A673 (cell line): ENCODE measurements at regions not wholly inside any gene's neighbourhood (a gene's known extent, or its start where the extent isn't known, plus 50 kb on each side); places are given as distances from the start of the nearest gene placed in this dataset.
A peak's percentile ranks its signal among the peaks of the same experiment; 100 is the strongest.

Experiments
- BruUV-seq: library from RNA; stranded (reverse); fragments of 400-500 nt; replicated peaks from 2 replicates; lab custom pipeline; 2021; lab: Mats Ljungman, UMichigan
- CTCF ChIA-PET: fragments of 300-600 bp; sonication (Branson Sonifier 250); formaldehyde crosslinking; loops from one replicate; lab custom pipeline; 2022; ENCODE audit warnings: antibody characterized with exemption; lab: Charles Lee
- POLR2A ChIA-PET: fragments of 300-600 bp; sonication (Branson Sonifier 250); formaldehyde crosslinking; loops from one replicate; lab custom pipeline; 2022; ENCODE audit warnings: antibody characterized with exemption; ENCODE audit not compliant: low non-redundant PET; lab: Charles Lee
- DNase-seq: peaks from one replicate; pipeline ENCODE4 v3.0.0-alpha.2; 2015; ENCODE audit warnings: low spot score
- H3K27ac ChIP-seq: fragments of 200-600 bp; sonication (generic); 2 replicates; pipeline ENCODE4 v1.5.1; 2016; ENCODE audit warnings: mixed run types, low read depth, mild to moderate bottlenecking, mixed read lengths, antibody characterized with exemption, low read length; ENCODE audit not compliant: poor library complexity, severe bottlenecking
- H3K27me3 ChIP-seq: fragments of 200-600 bp; sonication (generic); replicated peaks from 2 replicates; pipeline ENCODE4 v1.6.1; 2017; ENCODE audit warnings: mixed run types, low read depth, mild to moderate bottlenecking, mixed read lengths, antibody characterized with exemption, low read length; ENCODE audit not compliant: insufficient read depth, poor library complexity
- H3K36me3 ChIP-seq: fragments of 200-600 bp; sonication (generic); 2 replicates; pipeline ENCODE4 v1.6.1; 2016; ENCODE audit warnings: mixed run types, mild to moderate bottlenecking, mixed read lengths, antibody characterized with exemption, low read length; ENCODE audit not compliant: insufficient read depth, poor library complexity, severe bottlenecking
- H3K4me1 ChIP-seq: fragments of 200-600 bp; sonication (generic); 2 replicates; pipeline ENCODE4 v1.6.1; 2017; ENCODE audit warnings: mixed run types, mild to moderate bottlenecking, mixed read lengths, antibody characterized with exemption, low read length; ENCODE audit not compliant: insufficient read depth, poor library complexity, severe bottlenecking
- H3K4me3 ChIP-seq: fragments of 200-600 bp; sonication (generic); 2 replicates; pipeline ENCODE4 v1.5.1; 2016; ENCODE audit warnings: low read depth, mixed run types, mild to moderate bottlenecking, mixed read lengths, low read length; ENCODE audit not compliant: poor library complexity, severe bottlenecking
- H3K9me3 ChIP-seq: fragments of 200-600 bp; sonication (generic); 2 replicates; pipeline ENCODE4 v1.6.1; 2016; ENCODE audit warnings: mixed run types, low read depth, mild to moderate bottlenecking, mixed read lengths, antibody characterized with exemption, low read length; ENCODE audit not compliant: poor library complexity, severe bottlenecking
- CTCF ChIP-seq: fragments of 300-800, 200-600 bp; sonication (generic); conservative IDR thresholded peaks from 2 replicates; pipeline ENCODE4 v1.5.1; 2017; ENCODE audit warnings: low read depth, mild to moderate bottlenecking, antibody characterized with exemption, low read length, moderate library complexity, mixed read lengths
- EZH2 ChIP-seq: fragments of 200-600 bp; sonication (generic); IDR thresholded peaks from 2 replicates; pipeline ENCODE4 v1.6.1; 2017; ENCODE audit warnings: borderline replicate concordance, low read depth, mild to moderate bottlenecking, mixed read lengths, antibody characterized with exemption, low read length; ENCODE audit not compliant: poor library complexity, severe bottlenecking
- intact Hi-C: fragments of 100-400 bp; cut with micrococcal nuclease; formaldehyde crosslinking; loops from one replicate; pipeline ENCODE4 v1.10.0; 2022; ENCODE audit not compliant: unreplicated experiment

- no peak overlapping the region for H3K27ac ChIP-seq
- H3K4me1 ChIP-seq, result no peaks in the 10 kb centered on the region
- intact Hi-C loops, result no loop called here
- peak; percentile 42 for TF ChIP-seq CTCF
- TF ChIP-seq EZH2, result no peak
- no peaks in the 10 kb centered on the region for H3K9me3 ChIP-seq
- POLR2A ChIA-PET, result no interaction called here
- no TSS peak for BruUV-seq
- H3K4me3 ChIP-seq, result no peak overlapping the region
- peak; percentile 32 for DNase-seq
- H3K27me3 ChIP-seq, result peaks cover 54% of the 10 kb centered on the region
- CTCF ChIA-PET, result no interaction called here
- H3K36me3 ChIP-seq, result no peaks in the 10 kb centered on the region
Measured at GRCh38 chr10:128419466-128420019, 293.3 kb upstream of the MKI67 start.

GRCh38 chr10:128420623-128421022 lies 294.4 kb upstream of the MKI67 start:
- no peak overlapping the region for H3K27ac ChIP-seq
- H3K9me3 ChIP-seq, result no peaks in the 10 kb centered on the region
- H3K4me3 ChIP-seq, result no peak overlapping the region
- no TSS peak for BruUV-seq
- TF ChIP-seq CTCF (no peak), EZH2 (no peak)
- CTCF ChIA-PET, result no interaction called here
- POLR2A ChIA-PET, result no interaction called here
- H3K36me3 ChIP-seq, result no peaks in the 10 kb centered on the region
- H3K4me1 ChIP-seq, result no peaks in the 10 kb centered on the region
- intact Hi-C loops, result no loop called here
- DNase-seq, result no peak
- H3K27me3 ChIP-seq, result peaks cover 60% of the 10 kb centered on the region

- Histone ChIP-seq H3K9me3 (no peaks in the 10 kb centered on the region), H3K4me1 (no peaks in the 10 kb centered on the region), H3K27me3 (peaks cover 67% of the 10 kb centered on the region), H3K4me3 (no peak overlapping the region), H3K36me3 (no peaks in the 10 kb centered on the region), H3K27ac (no peak overlapping the region)
- no peak for DNase-seq
- intact Hi-C loops, result no loop called here
- TF ChIP-seq CTCF (no peak), EZH2 (no peak)
- POLR2A ChIA-PET, result no interaction called here
- no TSS peak for BruUV-seq
- CTCF ChIA-PET, result no interaction called here
Measured at GRCh38 chr10:128421371-128422160, 295.3 kb upstream of the MKI67 start.
